ENCODE measurements at regions not wholly inside any gene's neighbourhood (a gene's known extent, or its start where the extent isn't known, plus 50 kb on each side); places are given as distances from the start of the nearest gene placed in this dataset.
"Not testable (repeated sequence)": the region's sequence is repeated elsewhere in the genome, so short reads cannot be mapped to it uniquely, and the experiment has no call there.

- Histone ChIP-seq H3K4me1 (replicated peaks) (no peaks in the 10 kb centered on the region), H3K4me3 (no peak overlapping the region), H3K27ac (no peak overlapping the region), H3K36me3 (no peaks in the 10 kb centered on the region), H3K9me3 (replicated peaks) (no peaks in the 10 kb centered on the region), H3K27me3 (replicated peaks) (peaks cover 14% of the 10 kb centered on the region; the same call in 1 of the 2 replicates)
- no peak for DNase-seq (ENCODE audit: low read depth in 1 of 2, low spot score in 2 of 2)
These were observed 127.9 kb downstream of the EVA1A start for GRCh38 chr2:75432761-75433361.

GRCh38 chr2:75431763-75432162 is 129.0 kb downstream of the EVA1A start:
- DNase-seq (ENCODE audit: low read depth in 1 of 2, low spot score in 2 of 2): no peak
- H3K27me3 ChIP-seq (replicated peaks): peaks cover 16% of the 10 kb centered on the region; the same call in 1 of the 2 replicates
- H3K4me1 ChIP-seq (replicated peaks): no peaks in the 10 kb centered on the region
- H3K36me3 ChIP-seq: no peaks in the 10 kb centered on the region
- H3K27ac ChIP-seq: no peak overlapping the region
- no peak overlapping the region for H3K4me3 ChIP-seq
- no peaks in the 10 kb centered on the region for H3K9me3 ChIP-seq (replicated peaks)

GRCh38 chr2:75431276-75431675 is 129.5 kb downstream of the EVA1A start:
- no peaks in the 10 kb centered on the region for H3K9me3 ChIP-seq (replicated peaks)
- H3K36me3 ChIP-seq: no peaks in the 10 kb centered on the region
- H3K27me3 ChIP-seq (replicated peaks): peaks cover 15% of the 10 kb centered on the region; the same call in 1 of the 2 replicates
- no peak overlapping the region for H3K27ac ChIP-seq
- H3K4me1 ChIP-seq (replicated peaks): no peaks in the 10 kb centered on the region
- no peak for DNase-seq (ENCODE audit: low read depth in 1 of 2, low spot score in 2 of 2)
- H3K4me3 ChIP-seq: no peak overlapping the region

GRCh38 chr2:75430449-75430848 is 130.3 kb downstream of the EVA1A start:
- H3K4me3 ChIP-seq; DNase-seq (ENCODE audit: low read depth in 1 of 2, low spot score in 2 of 2); H3K4me1 ChIP-seq (replicated peaks); H3K36me3 ChIP-seq; H3K27ac ChIP-seq; H3K9me3 ChIP-seq (replicated peaks): not testable (repeated sequence)
- H3K27me3 ChIP-seq (replicated peaks): peaks cover 10% of the 10 kb centered on the region; the same call in 1 of the 2 replicates

- H3K27ac ChIP-seq: no peak overlapping the region
- H3K27me3 ChIP-seq (replicated peaks): peaks cover 7% of the 10 kb centered on the region; the same call in 1 of the 2 replicates
- H3K36me3 ChIP-seq: no peaks in the 10 kb centered on the region
- H3K4me1 ChIP-seq (replicated peaks): no peaks in the 10 kb centered on the region
- DNase-seq (ENCODE audit: low read depth in 1 of 2, low spot score in 2 of 2): no peak
- H3K4me3 ChIP-seq: no peak overlapping the region
- H3K9me3 ChIP-seq (replicated peaks): no peaks in the 10 kb centered on the region
These were observed 131.9 kb downstream of the EVA1A start for GRCh38 chr2:75428646-75429443.

GRCh38 chr2:75428060-75428459 is 132.7 kb downstream of the EVA1A start:
- no peak for DNase-seq (ENCODE audit: low read depth in 1 of 2, low spot score in 2 of 2)
- Histone ChIP-seq H3K4me3 (no peak overlapping the region), H3K36me3 (no peaks in the 10 kb centered on the region), H3K27me3 (replicated peaks) (peaks cover 7% of the 10 kb centered on the region; the same call in 1 of the 2 replicates), H3K27ac (no peak overlapping the region), H3K4me1 (replicated peaks) (no peaks in the 10 kb centered on the region), H3K9me3 (replicated peaks) (no peaks in the 10 kb centered on the region)

GRCh38 chr2:75424936-75425619 is 135.7 kb downstream of the EVA1A start:
- Histone ChIP-seq H3K4me3 (no peak overlapping the region), H3K4me1 (replicated peaks) (no peaks in the 10 kb centered on the region), H3K27me3 (replicated peaks) (peaks cover 14% of the 10 kb centered on the region), H3K36me3 (no peaks in the 10 kb centered on the region), H3K9me3 (replicated peaks) (no peaks in the 10 kb centered on the region), H3K27ac (no peak overlapping the region)
- DNase-seq (ENCODE audit: low read depth in 1 of 2, low spot score in 2 of 2): peak; percentile 21 to 49

- no peak for DNase-seq (ENCODE audit: low read depth in 1 of 2, low spot score in 2 of 2)
- H3K27ac ChIP-seq: no peak overlapping the region
- H3K4me3 ChIP-seq: no peak overlapping the region
- H3K27me3 ChIP-seq (replicated peaks): peaks cover 12% of the 10 kb centered on the region
- no peaks in the 10 kb centered on the region for H3K36me3 ChIP-seq
- H3K4me1 ChIP-seq (replicated peaks): no peaks in the 10 kb centered on the region
- no peaks in the 10 kb centered on the region for H3K9me3 ChIP-seq (replicated peaks)
These were observed 138.8 kb downstream of the EVA1A start for GRCh38 chr2:75421986-75422385.

- no peaks in the 10 kb centered on the region for H3K9me3 ChIP-seq (replicated peaks)
- H3K36me3 ChIP-seq: no peaks in the 10 kb centered on the region
- H3K4me1 ChIP-seq (replicated peaks): no peaks in the 10 kb centered on the region
- H3K27me3 ChIP-seq (replicated peaks): peaks cover 18% of the 10 kb centered on the region
- DNase-seq (ENCODE audit: low read depth in 1 of 2, low spot score in 2 of 2): no peak
- no peak overlapping the region for H3K27ac ChIP-seq
- no peak overlapping the region for H3K4me3 ChIP-seq
These were observed 144.1 kb downstream of the EVA1A start for GRCh38 chr2:75416420-75417342.

- no peaks in the 10 kb centered on the region for H3K9me3 ChIP-seq (replicated peaks)
- H3K27me3 ChIP-seq (replicated peaks): 0 out of 2 replicates have a peak, but pooled peaks cover 10% of the 10 kb centered on the region
- H3K36me3 ChIP-seq: no peaks in the 10 kb centered on the region
- no peak overlapping the region for H3K4me3 ChIP-seq
- no peak overlapping the region for H3K27ac ChIP-seq
- no peaks in the 10 kb centered on the region for H3K4me1 ChIP-seq (replicated peaks)
- DNase-seq (ENCODE audit: low read depth in 1 of 2, low spot score in 2 of 2): no peak
These were observed 145.0 kb downstream of the EVA1A start for GRCh38 chr2:75415731-75416130.

GRCh38 chr2:75415111-75415626 is 145.6 kb downstream of the EVA1A start:
- DNase-seq (ENCODE audit: low read depth in 1 of 2, low spot score in 2 of 2): no peak
- Histone ChIP-seq H3K4me3 (no peak overlapping the region), H3K27me3 (replicated peaks) (0 out of 2 replicates have a peak, but pooled peaks cover 10% of the 10 kb centered on the region), H3K9me3 (replicated peaks) (no peaks in the 10 kb centered on the region), H3K4me1 (replicated peaks) (no peaks in the 10 kb centered on the region), H3K36me3 (no peaks in the 10 kb centered on the region), H3K27ac (no peak overlapping the region)

GRCh38 chr2:75411574-75411973 is 149.2 kb downstream of the EVA1A start:
- peaks cover 7% of the 10 kb centered on the region; the same call in 1 of the 2 replicates for H3K27me3 ChIP-seq (replicated peaks)
- no peak overlapping the region for H3K4me3 ChIP-seq
- no peak overlapping the region for H3K27ac ChIP-seq
- H3K9me3 ChIP-seq (replicated peaks): no peaks in the 10 kb centered on the region
- no peaks in the 10 kb centered on the region for H3K4me1 ChIP-seq (replicated peaks)
- no peak for DNase-seq (ENCODE audit: low read depth in 1 of 2, low spot score in 2 of 2)
- H3K36me3 ChIP-seq: no peaks in the 10 kb centered on the region

GRCh38 chr2:75410702-75411101 is 150.0 kb downstream of the EVA1A start:
- H3K9me3 ChIP-seq (replicated peaks): no peaks in the 10 kb centered on the region
- H3K27ac ChIP-seq: no peak overlapping the region
- H3K27me3 ChIP-seq (replicated peaks): peaks cover 2% of the 10 kb centered on the region
- no peak for DNase-seq (ENCODE audit: low read depth in 1 of 2, low spot score in 2 of 2)
- no peaks in the 10 kb centered on the region for H3K4me1 ChIP-seq (replicated peaks)
- no peaks in the 10 kb centered on the region for H3K36me3 ChIP-seq
- H3K4me3 ChIP-seq: no peak overlapping the region

All from SJSA1 (cell line).